ENCODE measurements at regions not wholly inside any gene's neighbourhood (a gene's known extent, or its start where the extent isn't known, plus 50 kb on each side); places are given as distances from the start of the nearest gene placed in this dataset.

GRCh38 chrX:14220386-14220944 lies 190.8 kb upstream of the GEMIN8 start:
- H3K27ac Mint-ChIP-seq, result no peak overlapping the region
- H3K9me3 Mint-ChIP-seq, result no peaks in the 10 kb centered on the region
- no peak overlapping the region for H3K4me3 Mint-ChIP-seq
- H3K36me3 Mint-ChIP-seq, result no peaks in the 10 kb centered on the region
- no peak for DNase-seq
- no peak for ATAC-seq (ENCODE audit: low read depth)
- H3K27me3 Mint-ChIP-seq, result no peaks in the 10 kb centered on the region
- no peaks in the 10 kb centered on the region for H3K4me1 Mint-ChIP-seq
- POLR2A ChIA-PET, result no interaction called here

- no peaks in the 10 kb centered on the region for H3K27me3 Mint-ChIP-seq
- H3K9me3 Mint-ChIP-seq, result no peaks in the 10 kb centered on the region
- no peaks in the 10 kb centered on the region for H3K36me3 Mint-ChIP-seq
- no peak overlapping the region for H3K27ac Mint-ChIP-seq
- no peak overlapping the region for H3K4me3 Mint-ChIP-seq
- no peak for DNase-seq
- H3K4me1 Mint-ChIP-seq, result no peaks in the 10 kb centered on the region
- POLR2A ChIA-PET, result no interaction called here
- ATAC-seq (ENCODE audit: low read depth), result no peak
Measured at GRCh38 chrX:14209034-14209433, 179.3 kb upstream of the GEMIN8 start.

- POLR2A ChIA-PET, result no interaction called here
- no peaks in the 10 kb centered on the region for H3K9me3 Mint-ChIP-seq
- no peaks in the 10 kb centered on the region for H3K27me3 Mint-ChIP-seq
- no peak overlapping the region for H3K27ac Mint-ChIP-seq
- DNase-seq (no peak), ATAC-seq (ENCODE audit: low read depth) (no peak)
- no peaks in the 10 kb centered on the region for H3K4me1 Mint-ChIP-seq
- H3K36me3 Mint-ChIP-seq, result no peaks in the 10 kb centered on the region
- no peak overlapping the region for H3K4me3 Mint-ChIP-seq
Measured at GRCh38 chrX:14194711-14195110, 165.0 kb upstream of the GEMIN8 start.

GRCh38 chrX:14193547-14193946 lies 163.9 kb upstream of the GEMIN8 start:
- no peaks in the 10 kb centered on the region for H3K9me3 Mint-ChIP-seq
- no peak overlapping the region for H3K4me3 Mint-ChIP-seq
- H3K36me3 Mint-ChIP-seq, result no peaks in the 10 kb centered on the region
- no peaks in the 10 kb centered on the region for H3K4me1 Mint-ChIP-seq
- ATAC-seq (ENCODE audit: low read depth), result no peak
- no peaks in the 10 kb centered on the region for H3K27me3 Mint-ChIP-seq
- H3K27ac Mint-ChIP-seq, result no peak overlapping the region
- POLR2A ChIA-PET, result no interaction called here
- DNase-seq, result no peak

- Mint-ChIP-seq H3K4me3 (no peak overlapping the region), H3K9me3 (no peaks in the 10 kb centered on the region), H3K27ac (no peak overlapping the region), H3K4me1 (no peaks in the 10 kb centered on the region), H3K36me3 (no peaks in the 10 kb centered on the region), H3K27me3 (no peaks in the 10 kb centered on the region)
- DNase-seq (no peak), ATAC-seq (ENCODE audit: low read depth) (no peak)
- POLR2A ChIA-PET, result no interaction called here
Measured at GRCh38 chrX:14173873-14174272, 144.2 kb upstream of the GEMIN8 start.

- DNase-seq, result no peak
- Mint-ChIP-seq H3K9me3 (no peaks in the 10 kb centered on the region), H3K4me1 (no peaks in the 10 kb centered on the region), H3K27ac (no peak overlapping the region), H3K27me3 (no peaks in the 10 kb centered on the region), H3K36me3 (no peaks in the 10 kb centered on the region), H3K4me3 (no peak overlapping the region)
- no peak for ATAC-seq (ENCODE audit: low read depth)
- POLR2A ChIA-PET, result no interaction called here
Measured at GRCh38 chrX:14164828-14165227, 135.1 kb upstream of the GEMIN8 start.

- Mint-ChIP-seq H3K4me1 (no peaks in the 10 kb centered on the region), H3K9me3 (no peaks in the 10 kb centered on the region), H3K27ac (no peak overlapping the region), H3K36me3 (no peaks in the 10 kb centered on the region), H3K27me3 (no peaks in the 10 kb centered on the region), H3K4me3 (no peak overlapping the region)
- POLR2A ChIA-PET, result no interaction called here
- ATAC-seq (ENCODE audit: low read depth), result no peak
- no peak for DNase-seq
Measured at GRCh38 chrX:14125462-14125861, 95.8 kb upstream of the GEMIN8 start.

- H3K36me3 Mint-ChIP-seq, result no peaks in the 10 kb centered on the region
- H3K4me1 Mint-ChIP-seq, result no peaks in the 10 kb centered on the region
- H3K4me3 Mint-ChIP-seq, result no peak overlapping the region
- H3K27me3 Mint-ChIP-seq, result no peaks in the 10 kb centered on the region
- H3K9me3 Mint-ChIP-seq, result no peaks in the 10 kb centered on the region
- no peak for ATAC-seq (ENCODE audit: low read depth)
- no peak for DNase-seq
- POLR2A ChIA-PET, result no interaction called here
- no peak overlapping the region for H3K27ac Mint-ChIP-seq
Measured at GRCh38 chrX:14124562-14124961, 94.9 kb upstream of the GEMIN8 start.

GRCh38 chrX:14095702-14096101 lies 66.0 kb upstream of the GEMIN8 start:
- no peak overlapping the region for H3K27ac Mint-ChIP-seq
- H3K4me1 Mint-ChIP-seq, result no peaks in the 10 kb centered on the region
- ATAC-seq (ENCODE audit: low read depth) (no peak), DNase-seq (peak; percentile 16)
- peaks cover 3% of the 10 kb centered on the region for H3K27me3 Mint-ChIP-seq
- POLR2A ChIA-PET, result no interaction called here
- H3K4me3 Mint-ChIP-seq, result no peak overlapping the region
- no peaks in the 10 kb centered on the region for H3K36me3 Mint-ChIP-seq
- H3K9me3 Mint-ChIP-seq, result no peaks in the 10 kb centered on the region

GRCh38 chrX:14094191-14094590 lies 64.5 kb upstream of the GEMIN8 start:
- H3K9me3 Mint-ChIP-seq, result no peaks in the 10 kb centered on the region
- H3K4me1 Mint-ChIP-seq, result no peaks in the 10 kb centered on the region
- H3K27ac Mint-ChIP-seq, result no peak overlapping the region
- ATAC-seq (ENCODE audit: low read depth) (no peak), DNase-seq (no peak)
- no peaks in the 10 kb centered on the region for H3K36me3 Mint-ChIP-seq
- peaks cover 3% of the 10 kb centered on the region for H3K27me3 Mint-ChIP-seq
- H3K4me3 Mint-ChIP-seq, result no peak overlapping the region
- POLR2A ChIA-PET, result no interaction called here

- POLR2A ChIA-PET, result no interaction called here
- H3K9me3 Mint-ChIP-seq, result no peaks in the 10 kb centered on the region
- H3K4me3 Mint-ChIP-seq, result no peak overlapping the region
Measured at GRCh38 chrX:14084466-14084865, 54.8 kb upstream of the GEMIN8 start.

GRCh38 chrX:14083783-14084182 lies 54.1 kb upstream of the GEMIN8 start:
- POLR2A ChIA-PET, result no interaction called here
- Mint-ChIP-seq H3K4me1 (no peaks in the 10 kb centered on the region), H3K9me3 (no peaks in the 10 kb centered on the region), H3K27me3 (peaks cover 6% of the 10 kb centered on the region), H3K4me3 (no peak overlapping the region), H3K27ac (no peak overlapping the region), H3K36me3 (no peaks in the 10 kb centered on the region)
- DNase-seq (no peak), ATAC-seq (ENCODE audit: low read depth) (no peak)

More at GRCh38 chrX:14084466-14084865, 54.8 kb upstream of the GEMIN8 start:
- no peak overlapping the region for H3K27ac Mint-ChIP-seq
- DNase-seq, result no peak
- H3K4me1 Mint-ChIP-seq, result no peaks in the 10 kb centered on the region
- no peak for ATAC-seq (ENCODE audit: low read depth)
- H3K36me3 Mint-ChIP-seq, result no peaks in the 10 kb centered on the region
- peaks cover 6% of the 10 kb centered on the region for H3K27me3 Mint-ChIP-seq

GRCh38 chrX:14079891-14080430 lies 50.3 kb upstream of the GEMIN8 start:
- Mint-ChIP-seq H3K27ac (no peak overlapping the region), H3K27me3 (no peaks in the 10 kb centered on the region), H3K4me3 (no peak overlapping the region), H3K9me3 (no peaks in the 10 kb centered on the region), H3K36me3 (no peaks in the 10 kb centered on the region), H3K4me1 (no peaks in the 10 kb centered on the region)
- no peak for DNase-seq
- ATAC-seq (ENCODE audit: low read depth), result no peak
- POLR2A ChIA-PET, result no interaction called here

All from activated naive CD8-positive, alpha-beta T cell treated with anti-CD3 and anti-CD28 coated beads, Interleukin-2, amount 10 ng/mL, durations not matched to agents 7 days and 5 days (primary cell).